Osteoblast (primary cell): ENCODE measurements at regions not wholly inside any gene's neighbourhood (a gene's known extent, or its start where the extent isn't known, plus 50 kb on each side); places are given as distances from the start of the nearest gene placed in this dataset.

Experiments
- DNase-seq: peaks from one replicate; pipeline ENCODE4 v3.0.0; 2011; ENCODE audit warnings: low spot score, mixed read lengths; ENCODE audit not compliant: insufficient read length; ENCODE audit errors: missing footprints
- H2AFZ ChIP-seq: 2 replicates; pipeline ENCODE4 v1.6.0; 2011; ENCODE audit warnings: mild to moderate bottlenecking, low read length
- H3K27ac ChIP-seq: 2 replicates; pipeline ENCODE4 v1.5.1; 2011; ENCODE audit warnings: mild to moderate bottlenecking, low read depth, low read length, moderate library complexity
- H3K27me3 ChIP-seq: 2 replicates; pipeline ENCODE4 v1.6.0; 2012; ENCODE audit warnings: mild to moderate bottlenecking, control low read depth, inconsistent platforms, low read length, moderate library complexity; ENCODE audit not compliant: insufficient read depth
- H3K36me3 ChIP-seq: 2 replicates; pipeline ENCODE4 v1.5.1; 2011; ENCODE audit warnings: mild to moderate bottlenecking, low read length, control low read depth, moderate library complexity; ENCODE audit not compliant: insufficient read depth
- H3K4me1 ChIP-seq: 2 replicates; pipeline ENCODE4 v1.5.1; 2011; ENCODE audit warnings: mild to moderate bottlenecking, low read length, control low read depth, moderate library complexity; ENCODE audit not compliant: insufficient read depth
- H3K4me2 ChIP-seq: 2 replicates; pipeline ENCODE4 v1.6.0; 2011; ENCODE audit warnings: mild to moderate bottlenecking, low read length; ENCODE audit not compliant: insufficient read depth
- H3K4me3 ChIP-seq: fragments of 200-600 bp; sonication (generic); 3 replicates; pipeline ENCODE4 v1.5.1; 2012; ENCODE audit warnings: mild to moderate bottlenecking, low read length, inconsistent platforms; ENCODE audit not compliant: insufficient read depth
- H3K79me2 ChIP-seq: 2 replicates; pipeline ENCODE4 v1.6.0; 2012; ENCODE audit warnings: mild to moderate bottlenecking, low read length, control low read depth, inconsistent platforms; ENCODE audit not compliant: insufficient read depth
- H3K9me3 ChIP-seq: 2 replicates; pipeline ENCODE4 v1.5.1; 2011; ENCODE audit warnings: low read depth, low read length, control low read depth
- H4K20me1 ChIP-seq: 2 replicates; pipeline ENCODE4 v1.6.0; 2012; ENCODE audit warnings: mild to moderate bottlenecking, low read length, control low read depth; ENCODE audit not compliant: insufficient read depth
- TF ChIP-seq, protein P1 (sequence below): IDR thresholded peaks from 2 replicates; pipeline ENCODE4 v1.5.1; 2011; ENCODE audit warnings: mild to moderate bottlenecking, low read depth, low read length, moderate library complexity; ENCODE audit errors: extremely low read depth

DNA sequence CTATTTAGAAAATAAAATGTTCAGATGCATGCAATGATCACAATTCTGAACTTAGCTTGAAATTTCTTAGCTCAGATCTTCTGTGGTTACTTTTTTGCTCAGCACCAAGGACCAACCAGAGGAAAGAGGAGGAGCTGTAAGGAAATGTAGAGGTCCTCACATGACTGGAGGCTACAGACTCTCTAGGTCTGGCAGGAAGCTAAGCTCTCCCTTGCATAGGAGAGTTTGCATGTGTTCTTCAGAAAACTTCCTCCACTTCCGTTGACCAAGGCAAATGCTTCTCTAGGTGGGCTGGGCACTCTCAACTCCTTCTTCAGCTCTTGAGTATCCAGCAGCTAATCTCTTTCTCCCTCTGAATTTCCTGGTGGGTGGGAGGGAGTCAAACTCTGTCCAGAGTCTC is 119.6 kb downstream of the BTC start:
- TF ChIP-seq, protein P1, sequence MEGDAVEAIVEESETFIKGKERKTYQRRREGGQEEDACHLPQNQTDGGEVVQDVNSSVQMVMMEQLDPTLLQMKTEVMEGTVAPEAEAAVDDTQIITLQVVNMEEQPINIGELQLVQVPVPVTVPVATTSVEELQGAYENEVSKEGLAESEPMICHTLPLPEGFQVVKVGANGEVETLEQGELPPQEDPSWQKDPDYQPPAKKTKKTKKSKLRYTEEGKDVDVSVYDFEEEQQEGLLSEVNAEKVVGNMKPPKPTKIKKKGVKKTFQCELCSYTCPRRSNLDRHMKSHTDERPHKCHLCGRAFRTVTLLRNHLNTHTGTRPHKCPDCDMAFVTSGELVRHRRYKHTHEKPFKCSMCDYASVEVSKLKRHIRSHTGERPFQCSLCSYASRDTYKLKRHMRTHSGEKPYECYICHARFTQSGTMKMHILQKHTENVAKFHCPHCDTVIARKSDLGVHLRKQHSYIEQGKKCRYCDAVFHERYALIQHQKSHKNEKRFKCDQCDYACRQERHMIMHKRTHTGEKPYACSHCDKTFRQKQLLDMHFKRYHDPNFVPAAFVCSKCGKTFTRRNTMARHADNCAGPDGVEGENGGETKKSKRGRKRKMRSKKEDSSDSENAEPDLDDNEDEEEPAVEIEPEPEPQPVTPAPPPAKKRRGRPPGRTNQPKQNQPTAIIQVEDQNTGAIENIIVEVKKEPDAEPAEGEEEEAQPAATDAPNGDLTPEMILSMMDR: no peak
- H3K4me3 ChIP-seq: no peak overlapping the region
- H3K36me3 ChIP-seq: no peaks in the 10 kb centered on the region
- H3K79me2 ChIP-seq: no peaks in the 10 kb centered on the region
- no peaks in the 10 kb centered on the region for H4K20me1 ChIP-seq
- no peak for DNase-seq
- peaks cover 15% of the 10 kb centered on the region for H3K27me3 ChIP-seq
- no peak overlapping the region for H2AFZ ChIP-seq
- H3K4me1 ChIP-seq: no peaks in the 10 kb centered on the region
- no peak overlapping the region for H3K27ac ChIP-seq
- no peaks in the 10 kb centered on the region for H3K9me3 ChIP-seq
- H3K4me2 ChIP-seq: no peak overlapping the region

DNA sequence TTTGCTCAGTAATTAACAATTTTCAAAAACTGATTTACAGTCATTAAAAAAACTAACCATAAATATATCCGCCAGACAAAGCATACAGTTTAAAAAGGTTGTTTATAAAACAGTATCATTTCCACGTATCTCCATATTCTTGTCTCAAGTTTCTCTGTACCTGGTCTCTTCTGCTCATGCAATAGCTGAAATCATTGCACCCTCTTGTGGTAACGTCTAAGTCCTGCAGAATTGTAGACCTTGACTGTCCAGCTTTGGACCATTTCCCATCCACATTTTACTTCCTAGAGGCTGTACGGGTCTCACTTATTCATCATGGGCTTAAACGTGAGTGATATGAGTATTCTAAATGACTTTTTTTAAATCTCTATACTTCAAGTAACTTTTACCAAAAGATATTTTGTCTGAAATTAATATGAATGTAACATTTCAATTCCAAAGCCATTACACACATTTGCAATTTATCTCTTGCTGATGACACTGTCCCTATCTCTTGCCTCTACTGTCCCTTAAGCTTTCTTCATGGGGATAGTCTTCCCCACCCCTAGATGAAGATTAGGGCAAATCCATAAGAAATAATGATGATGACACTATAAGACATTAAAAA is 118.5 kb downstream of the BTC start:
- Histone ChIP-seq H3K79me2 (no peaks in the 10 kb centered on the region), H4K20me1 (no peaks in the 10 kb centered on the region), H3K4me1 (no peaks in the 10 kb centered on the region), H3K4me2 (no peak overlapping the region), H3K27ac (no peak overlapping the region), H3K4me3 (no peak overlapping the region), H3K36me3 (no peaks in the 10 kb centered on the region), H3K9me3 (no peaks in the 10 kb centered on the region), H2AFZ (no peak overlapping the region), H3K27me3 (peaks cover 15% of the 10 kb centered on the region)
- TF ChIP-seq, protein P1: peak; percentile 90
- DNase-seq: peak; percentile 8

DNA sequence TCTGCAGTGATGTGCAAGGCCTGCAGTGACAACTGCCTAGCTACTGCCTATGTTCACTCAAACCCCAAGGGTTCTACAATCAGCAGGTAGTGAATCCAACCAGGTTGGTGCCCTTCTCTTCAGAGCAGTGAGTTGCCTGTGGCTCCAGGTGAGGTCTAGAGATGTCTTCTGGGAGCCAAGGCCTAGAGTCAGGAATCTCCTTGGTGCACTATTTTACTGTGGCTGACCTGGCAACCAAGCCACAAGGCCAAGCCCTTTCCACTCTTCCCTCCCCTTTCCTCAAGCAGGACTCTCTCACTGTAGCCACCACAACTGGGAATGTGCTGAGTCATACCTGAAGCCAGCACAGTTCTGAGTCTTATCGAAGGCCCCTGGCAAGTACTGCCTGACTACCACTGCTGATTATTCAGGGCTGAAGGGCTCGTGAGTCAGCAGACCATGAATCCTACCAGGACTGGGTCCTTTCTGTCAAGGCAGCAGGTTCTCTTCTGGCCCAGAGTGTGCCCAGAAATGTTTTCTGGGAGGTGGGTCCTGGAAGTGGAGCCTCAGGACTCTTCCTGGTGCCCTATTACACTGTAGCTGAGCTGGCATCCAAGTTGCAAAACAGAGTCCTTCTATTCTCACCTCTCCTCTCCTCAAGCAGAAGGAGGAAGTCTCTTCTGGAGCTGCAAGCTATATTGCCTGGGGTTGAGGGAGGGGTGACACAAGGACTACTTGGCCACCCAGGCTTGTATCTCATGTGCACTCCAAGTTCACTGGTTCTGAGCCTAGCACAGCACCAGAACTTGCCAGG is 111.6 kb downstream of the BTC start:
- H3K4me1 ChIP-seq: peaks cover 16% of the 10 kb centered on the region
- H2AFZ ChIP-seq: peak overlapping the region; percentile 2
- no peak overlapping the region for H3K4me2 ChIP-seq
- no peaks in the 10 kb centered on the region for H3K79me2 ChIP-seq
- peak; percentile 78 for DNase-seq
- H3K9me3 ChIP-seq: no peaks in the 10 kb centered on the region
- TF ChIP-seq, protein P1: no peak
- no peaks in the 10 kb centered on the region for H3K36me3 ChIP-seq
- H3K27ac ChIP-seq: peak overlapping the region; percentile 10
- H3K27me3 ChIP-seq: no peaks in the 10 kb centered on the region
- no peak overlapping the region for H3K4me3 ChIP-seq
- H4K20me1 ChIP-seq: no peaks in the 10 kb centered on the region

DNA sequence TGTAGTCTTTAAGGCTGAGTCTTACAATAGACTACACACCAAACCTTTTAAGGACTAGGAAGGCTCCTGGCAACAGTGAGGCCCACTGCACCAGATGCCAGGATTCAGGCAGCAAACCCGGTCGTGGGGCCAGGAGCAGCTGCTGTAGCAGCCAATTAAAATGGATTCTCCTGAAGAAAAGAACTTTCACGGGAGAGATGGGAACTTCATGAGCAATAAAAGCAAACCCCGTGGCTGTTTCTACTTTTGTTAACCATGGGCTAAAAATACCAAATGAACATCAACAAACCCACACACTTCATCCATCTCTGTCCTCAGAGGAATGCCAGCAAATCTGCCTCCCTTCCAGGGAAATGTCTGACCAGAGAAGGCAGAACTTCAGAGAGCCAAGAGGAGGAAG is 101.4 kb downstream of the BTC start:
- H3K4me2 ChIP-seq: no peak overlapping the region
- H3K4me3 ChIP-seq: no peak overlapping the region
- H3K4me1 ChIP-seq: no peaks in the 10 kb centered on the region
- H3K27me3 ChIP-seq: peaks cover 43% of the 10 kb centered on the region
- TF ChIP-seq, protein P1: no peak
- no peaks in the 10 kb centered on the region for H3K36me3 ChIP-seq
- H2AFZ ChIP-seq: peak overlapping the region; percentile 49
- no peaks in the 10 kb centered on the region for H3K79me2 ChIP-seq
- H3K27ac ChIP-seq: no peak overlapping the region
- H4K20me1 ChIP-seq: no peaks in the 10 kb centered on the region
- DNase-seq: no peak
- no peaks in the 10 kb centered on the region for H3K9me3 ChIP-seq
